PC-9 (cell line): ENCODE measurements at regions not wholly inside any gene's neighbourhood (a gene's known extent, or its start where the extent isn't known, plus 50 kb on each side); places are given as distances from the start of the nearest gene placed in this dataset.

Experiments
- BruUV-seq: library from RNA; stranded (reverse); fragments of 400-500 nt; replicated peaks from 2 replicates; lab custom pipeline; 2021; lab: Mats Ljungman, UMichigan
- CTCF ChIA-PET: fragments of 300-600 bp; sonication (Branson Sonifier 250); formaldehyde crosslinking; loops from one replicate; lab custom pipeline; 2022; ENCODE audit warnings: antibody characterized with exemption; lab: Charles Lee
- POLR2A ChIA-PET: fragments of 300-600 bp; sonication (Branson Sonifier 250); formaldehyde crosslinking; loops from one replicate; lab custom pipeline; 2022; ENCODE audit warnings: antibody characterized with exemption; ENCODE audit not compliant: unreplicated experiment; lab: Charles Lee
- DNase-seq, 2 experiments: peaks; one replicate each; pipeline versions ENCODE4 v3.0.0 to v3.0.0-alpha.2; 2015 to 2022; ENCODE audit warnings: mixed read lengths in 1 of 2
- H2AFZ ChIP-seq: fragments of 200-600 bp; sonication (generic); 2 replicates; pipeline ENCODE4 v1.8.1; 2017; ENCODE audit warnings: antibody characterized with exemption
- H3F3A ChIP-seq: fragments of 200-600 bp; sonication (generic); 2 replicates; pipeline ENCODE4 v1.8.1; 2017; ENCODE audit warnings: antibody characterized with exemption, mild to moderate bottlenecking, low read depth; ENCODE audit not compliant: insufficient read depth
- H3K27ac ChIP-seq: fragments of 200-600 bp; sonication (generic); 2 replicates; pipeline ENCODE4 v1.6.1; 2016; ENCODE audit warnings: mixed run types
- H3K27me3 ChIP-seq: fragments of 200-600 bp; sonication (generic); 2 replicates; pipeline ENCODE4 v1.6.1; 2016; ENCODE audit warnings: low read depth, mixed run types; ENCODE audit not compliant: insufficient read depth
- H3K36me3 ChIP-seq: fragments of 200-600 bp; sonication (generic); 2 replicates; pipeline ENCODE4 v1.6.1; 2016; ENCODE audit warnings: low read depth, mixed run types
- H3K4me1 ChIP-seq: fragments of 200-600 bp; sonication (generic); replicated peaks from 2 replicates; pipeline ENCODE4 v1.6.1; 2016; ENCODE audit warnings: mixed run types; ENCODE audit not compliant: insufficient read depth
- H3K4me2 ChIP-seq: fragments of 200-600 bp; sonication (generic); 2 replicates; pipeline ENCODE4 v1.6.1; 2017; ENCODE audit warnings: mixed run types
- H3K4me3 ChIP-seq: fragments of 200-600 bp; sonication (generic); 2 replicates; pipeline ENCODE4 v1.6.1; 2016; ENCODE audit warnings: mixed run types
- H3K79me2 ChIP-seq: fragments of 200-600 bp; sonication (generic); 2 replicates; pipeline ENCODE4 v1.6.1; 2017; ENCODE audit warnings: low read depth, mixed run types
- H3K9me2 ChIP-seq: fragments of 200-600 bp; sonication (generic); 2 replicates; pipeline ENCODE4 v1.8.1; 2017; ENCODE audit warnings: mild to moderate bottlenecking; ENCODE audit not compliant: insufficient read depth
- H3K9me3 ChIP-seq: fragments of 200-600 bp; sonication (generic); 2 replicates; pipeline ENCODE4 v1.8.1; 2016; ENCODE audit warnings: low read depth; ENCODE audit not compliant: insufficient read depth
- H4K20me1 ChIP-seq: fragments of 200-600 bp; sonication (generic); 2 replicates; pipeline ENCODE4 v1.8.1; 2017; ENCODE audit not compliant: insufficient read depth
- EZH2 ChIP-seq: fragments of 200-600 bp; sonication (generic); IDR thresholded peaks from 2 replicates; pipeline ENCODE4 v1.8.0; 2017; ENCODE audit warnings: antibody characterized with exemption, low read depth
- intact Hi-C: fragments of 100-400 bp; cut with micrococcal nuclease; formaldehyde crosslinking; loops from one replicate; pipeline ENCODE4 v1.10.0; 2022; ENCODE audit not compliant: unreplicated experiment
- TF ChIP-seq, protein P1 (sequence below): fragments of 200-600 bp; sonication (generic); conservative IDR thresholded peaks from 2 replicates; pipeline ENCODE4 v1.6.1; 2017; ENCODE audit warnings: mixed run types, antibody characterized with exemption, mild to moderate bottlenecking, moderate library complexity

DNA sequence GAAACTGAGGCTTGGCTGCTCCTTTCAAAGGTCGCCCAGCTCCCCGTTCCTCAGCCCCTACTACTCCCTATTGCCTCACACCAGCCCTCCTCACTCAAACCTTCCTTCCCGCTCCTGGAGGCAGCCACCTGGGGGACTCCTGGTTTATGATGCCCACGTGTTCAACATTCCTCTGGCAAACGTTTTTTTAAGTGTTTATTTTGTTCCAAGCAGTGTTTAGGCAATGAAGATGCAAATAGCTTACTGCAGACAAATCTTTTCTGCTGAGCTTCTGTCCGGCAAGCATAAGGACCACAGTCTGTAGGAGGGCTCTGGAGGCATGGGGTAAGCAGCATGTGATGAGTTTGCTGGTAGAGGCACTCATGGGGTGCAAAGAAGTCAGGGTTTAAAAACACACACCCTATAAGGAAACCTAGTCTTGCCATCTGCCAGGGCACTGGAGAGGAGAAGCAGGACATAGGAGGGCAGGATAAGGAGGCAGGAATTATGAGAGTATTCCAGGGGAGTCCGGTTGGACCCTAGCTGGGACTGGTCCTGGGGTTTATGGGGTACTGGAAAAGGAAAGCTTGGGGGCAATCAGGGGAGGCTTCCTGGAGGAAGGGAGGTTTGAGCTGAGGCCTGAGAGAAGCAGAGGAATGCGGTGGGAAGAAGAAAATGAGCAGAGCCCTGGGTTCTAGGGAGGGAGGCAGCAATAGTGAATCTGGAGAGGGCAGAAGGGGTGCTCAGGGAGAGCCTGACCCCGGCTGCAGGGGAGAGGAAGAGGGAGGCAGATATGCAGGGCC, 123.3 kb downstream of the NCOR2 start:
- ChIA-PET POLR2A (interaction anchor here (0.6 kb wide), 1 partner anchor 74 kb away, joined by 6 read pairs; no protein-coding TSS in a partner anchor), CTCF (no interaction called here)
- Histone ChIP-seq H4K20me1 (no peaks in the 10 kb centered on the region), H3K4me1 (peaks cover 33% of the 10 kb centered on the region), H3K4me2 (no peak overlapping the region), H2AFZ (no peak overlapping the region), H3K9me2 (no peaks in the 10 kb centered on the region), H3K27me3 (no peaks in the 10 kb centered on the region), H3K4me3 (no peak overlapping the region), H3K9me3 (no peaks in the 10 kb centered on the region), H3K36me3 (no peaks in the 10 kb centered on the region), H3F3A (peaks cover 44% of the 10 kb centered on the region), H3K79me2 (peaks cover 12% of the 10 kb centered on the region), H3K27ac (no peak overlapping the region)
- intact Hi-C loops: no loop called here
- no peak for DNase-seq
- no TSS peak for BruUV-seq
- no peak for TF ChIP-seq EZH2
- TF ChIP-seq, protein P1, sequence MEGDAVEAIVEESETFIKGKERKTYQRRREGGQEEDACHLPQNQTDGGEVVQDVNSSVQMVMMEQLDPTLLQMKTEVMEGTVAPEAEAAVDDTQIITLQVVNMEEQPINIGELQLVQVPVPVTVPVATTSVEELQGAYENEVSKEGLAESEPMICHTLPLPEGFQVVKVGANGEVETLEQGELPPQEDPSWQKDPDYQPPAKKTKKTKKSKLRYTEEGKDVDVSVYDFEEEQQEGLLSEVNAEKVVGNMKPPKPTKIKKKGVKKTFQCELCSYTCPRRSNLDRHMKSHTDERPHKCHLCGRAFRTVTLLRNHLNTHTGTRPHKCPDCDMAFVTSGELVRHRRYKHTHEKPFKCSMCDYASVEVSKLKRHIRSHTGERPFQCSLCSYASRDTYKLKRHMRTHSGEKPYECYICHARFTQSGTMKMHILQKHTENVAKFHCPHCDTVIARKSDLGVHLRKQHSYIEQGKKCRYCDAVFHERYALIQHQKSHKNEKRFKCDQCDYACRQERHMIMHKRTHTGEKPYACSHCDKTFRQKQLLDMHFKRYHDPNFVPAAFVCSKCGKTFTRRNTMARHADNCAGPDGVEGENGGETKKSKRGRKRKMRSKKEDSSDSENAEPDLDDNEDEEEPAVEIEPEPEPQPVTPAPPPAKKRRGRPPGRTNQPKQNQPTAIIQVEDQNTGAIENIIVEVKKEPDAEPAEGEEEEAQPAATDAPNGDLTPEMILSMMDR: no peak

DNA sequence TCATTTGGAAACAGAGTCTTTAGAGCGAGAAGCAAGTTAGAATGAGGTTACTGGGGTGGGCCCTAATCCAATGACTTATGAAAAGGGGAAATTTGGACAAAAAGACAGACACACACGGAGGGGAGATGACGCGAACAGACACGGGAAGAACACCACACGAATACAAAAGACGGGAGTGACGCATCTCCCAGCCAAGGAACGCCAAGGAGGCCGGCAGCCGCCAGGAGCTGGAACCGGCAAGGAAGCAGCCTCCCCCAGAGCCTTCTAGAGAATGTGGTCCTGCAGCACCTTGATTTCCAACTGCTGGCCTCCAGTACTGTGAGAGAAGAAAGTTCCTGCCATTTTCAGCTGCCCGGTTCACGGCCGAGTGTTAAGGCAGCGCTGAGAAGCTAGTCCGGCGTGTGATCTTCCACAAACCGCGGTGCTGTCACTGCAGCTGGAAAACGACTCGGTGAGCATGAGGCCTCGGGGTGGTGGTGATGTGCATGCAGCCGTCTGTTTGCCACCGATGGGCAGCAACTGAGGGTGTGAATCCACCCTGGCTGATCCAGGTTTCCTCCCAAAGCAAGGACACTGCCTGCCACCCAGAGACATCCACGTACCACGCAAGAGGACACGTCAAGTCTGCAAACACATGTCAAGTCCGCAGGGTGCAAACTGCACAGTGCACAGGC, 124.5 kb downstream of the NCOR2 start:
- Histone ChIP-seq H3K9me2 (no peaks in the 10 kb centered on the region), H3K4me1 (peaks cover 33% of the 10 kb centered on the region), H3K9me3 (no peaks in the 10 kb centered on the region), H3K27me3 (no peaks in the 10 kb centered on the region), H4K20me1 (no peaks in the 10 kb centered on the region), H3K36me3 (no peaks in the 10 kb centered on the region), H3K4me3 (no peak overlapping the region), H3F3A (peaks cover 44% of the 10 kb centered on the region), H3K79me2 (peaks cover 12% of the 10 kb centered on the region), H3K4me2 (no peak overlapping the region), H3K27ac (peak overlapping the region; percentile 97; the same call in 1 of the 2 replicates), H2AFZ (no peak overlapping the region)
- no TSS peak for BruUV-seq
- intact Hi-C loops: no loop called here
- CTCF ChIA-PET: interaction anchor here (0.7 kb wide), 1 partner anchor 13 kb away, joined by 4 read pairs; no protein-coding TSS in a partner anchor
- POLR2A ChIA-PET: no interaction called here
- no peak for DNase-seq
- TF ChIP-seq, protein P1: no peak
- no peak for TF ChIP-seq EZH2

DNA sequence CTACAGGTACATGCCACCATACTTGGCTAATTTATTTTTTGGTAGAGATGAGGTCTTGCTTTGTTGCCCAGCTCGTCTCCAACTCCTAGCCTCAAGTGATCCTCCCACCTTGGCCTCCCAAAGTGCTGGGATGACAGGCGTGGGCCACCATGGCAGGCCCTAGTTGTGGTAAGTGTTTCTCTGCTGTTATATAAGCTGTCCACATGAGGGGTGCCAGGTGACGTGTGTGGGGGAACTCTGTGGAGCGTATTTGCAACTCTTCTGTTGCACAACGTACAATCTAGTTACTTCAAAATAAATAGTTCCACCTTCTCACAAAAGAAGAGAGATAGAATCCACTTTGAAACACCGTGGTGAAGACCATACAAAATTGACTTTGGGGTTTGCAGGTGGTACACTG, 125.1 kb downstream of the NCOR2 start:
- BruUV-seq: no TSS peak
- CTCF ChIA-PET: interaction anchor here (0.7 kb wide), 1 partner anchor 13 kb away, joined by 4 read pairs; no protein-coding TSS in a partner anchor

More for the DNA sequence above, 125.1 kb downstream of the NCOR2 start:
- intact Hi-C loops: no loop called here
- H3K9me2 ChIP-seq: no peaks in the 10 kb centered on the region
- no peaks in the 10 kb centered on the region for H3K9me3 ChIP-seq
- no peak for DNase-seq
- no peaks in the 10 kb centered on the region for H3K36me3 ChIP-seq
- peaks cover 33% of the 10 kb centered on the region for H3K4me1 ChIP-seq
- H3K4me3 ChIP-seq: no peak overlapping the region
- no peaks in the 10 kb centered on the region for H4K20me1 ChIP-seq
- H3K4me2 ChIP-seq: peak overlapping the region; percentile 83
- H3K79me2 ChIP-seq: peaks cover 12% of the 10 kb centered on the region
- no peak for TF ChIP-seq EZH2
- TF ChIP-seq, protein P1: no peak
- POLR2A ChIA-PET: no interaction called here
- peak overlapping the region; percentile 97 for H3K27ac ChIP-seq
- H3K27me3 ChIP-seq: no peaks in the 10 kb centered on the region
- H2AFZ ChIP-seq: no peak overlapping the region
- peaks cover 40% of the 10 kb centered on the region for H3F3A ChIP-seq
